Liver (tissue), 7 donors: ENCODE measurements at regions not wholly inside any gene's neighbourhood (a gene's known extent, or its start where the extent isn't known, plus 50 kb on each side); places are given as distances from the start of the nearest gene placed in this dataset.
A peak's percentile ranks its signal among the peaks of the same experiment; 100 is the strongest.

ENCODE experiments used
- DNase-seq: peaks from one replicate; pipeline ENCODE4 v3.0.0-alpha.2; 2017; ENCODE audit warnings: low spot score
- H3K27ac ChIP-seq, 2 donors: one replicate each; pipeline ENCODE4 v1.7.0; 2013; ENCODE audit warnings: inconsistent platforms in 2 of 2, low read length in 2 of 2, control low read depth in 1 of 2, low read depth in 1 of 2, mild to moderate bottlenecking in 1 of 2
- H3K27me3 ChIP-seq, 4 donors: one replicate each; pipeline versions ENCODE4 v1.6.1 to v1.7.0; 2013; ENCODE audit warnings: low read length in 3 of 4, inconsistent platforms in 1 of 4, mild to moderate bottlenecking in 1 of 4, moderate library complexity in 1 of 4; ENCODE audit not compliant: control insufficient read depth in 4 of 4, insufficient read depth in 4 of 4
- H3K36me3 ChIP-seq, 4 donors: one replicate each; pipeline versions ENCODE4 v1.6.1 to v1.7.0; 2013; ENCODE audit warnings: low read length in 3 of 4, mild to moderate bottlenecking in 3 of 4, low read depth in 1 of 4, moderate library complexity in 1 of 4; ENCODE audit not compliant: control insufficient read depth in 4 of 4, insufficient read depth in 3 of 4
- H3K4me1 ChIP-seq, 4 donors: one replicate each; pipeline versions ENCODE4 v1.6.1 to v1.7.0; 2013; ENCODE audit warnings: low read length in 3 of 4, mild to moderate bottlenecking in 3 of 4, moderate library complexity in 1 of 4; ENCODE audit not compliant: control insufficient read depth in 4 of 4, insufficient read depth in 4 of 4
- H3K4me3 ChIP-seq, 3 donors: one replicate each; pipeline versions ENCODE4 v1.6.1 to v1.7.0; 2013; ENCODE audit warnings: low read length in 3 of 3, control low read depth in 1 of 3, low read depth in 1 of 3, mild to moderate bottlenecking in 1 of 3
- H3K9ac ChIP-seq, 2 donors: one replicate each; pipeline ENCODE4 v1.7.0; 2013; ENCODE audit warnings: low read length in 2 of 2, mild to moderate bottlenecking in 2 of 2, moderate library complexity in 2 of 2, control low read depth in 1 of 2, low read depth in 1 of 2
- H3K9me3 ChIP-seq, 4 donors: one replicate each; pipeline versions ENCODE4 v1.6.1 to v1.7.0; 2013; ENCODE audit warnings: low read length in 3 of 4; ENCODE audit not compliant: control insufficient read depth in 4 of 4
- ATF3 ChIP-seq: IDR thresholded peaks from 2 replicates; pipeline ENCODE4 v1.6.1; 2016; ENCODE audit warnings: antibody characterized with exemption
- EGR1 ChIP-seq, 2 donors: IDR thresholded peaks; 2 replicates each; pipeline ENCODE4 v1.6.1; 2016 to 2018; ENCODE audit warnings: antibody characterized with exemption in 2 of 2, low read depth in 2 of 2
- FOXA1 ChIP-seq: IDR thresholded peaks from 2 replicates; pipeline ENCODE4 v1.6.1; 2016; ENCODE audit warnings: antibody characterized with exemption
- FOXA2 ChIP-seq: IDR thresholded peaks from 2 replicates; pipeline ENCODE4 v1.6.1; 2016; ENCODE audit warnings: antibody characterized with exemption
- GABPA ChIP-seq, 2 donors: IDR thresholded peaks in 1 of 2; conservative IDR thresholded peaks in 1 of 2; 2 replicates each; pipeline ENCODE4 v1.6.1; 2016; ENCODE audit warnings: antibody characterized with exemption in 2 of 2, mild to moderate bottlenecking in 1 of 2, moderate library complexity in 1 of 2
- HNF4A ChIP-seq, 2 donors: conservative IDR thresholded peaks; 2 replicates each; pipeline ENCODE4 v1.6.1; 2016; ENCODE audit warnings: antibody characterized with exemption in 2 of 2, mild to moderate bottlenecking in 2 of 2
- HNF4G ChIP-seq: IDR thresholded peaks from 2 replicates; pipeline ENCODE4 v1.6.1; 2016; ENCODE audit warnings: antibody characterized with exemption
- JUND ChIP-seq, 2 donors: IDR thresholded peaks; 2 replicates each; pipeline ENCODE4 v1.6.1; 2016; ENCODE audit warnings: antibody characterized with exemption in 2 of 2
- MAX ChIP-seq: IDR thresholded peaks from 2 replicates; pipeline ENCODE4 v1.6.1; 2016; ENCODE audit warnings: antibody characterized with exemption
- NR2F2 ChIP-seq: IDR thresholded peaks from 2 replicates; pipeline ENCODE4 v1.6.1; 2016; ENCODE audit warnings: antibody characterized with exemption
- RAD21 ChIP-seq, 2 donors: IDR thresholded peaks; 2 replicates each; pipeline ENCODE4 v1.6.1; 2016; ENCODE audit warnings: antibody characterized with exemption in 2 of 2, mild to moderate bottlenecking in 2 of 2
- REST ChIP-seq: IDR thresholded peaks from 2 replicates; pipeline ENCODE4 v1.6.1; 2016; ENCODE audit warnings: antibody characterized with exemption, mild to moderate bottlenecking
- RXRA ChIP-seq, 2 donors: IDR thresholded peaks; 2 replicates each; pipeline ENCODE4 v1.6.1; 2017 to 2018; ENCODE audit warnings: antibody characterized with exemption in 2 of 2, mild to moderate bottlenecking in 1 of 2
- SP1 ChIP-seq: IDR thresholded peaks from 2 replicates; pipeline ENCODE4 v1.6.1; 2018; ENCODE audit warnings: antibody characterized with exemption, mild to moderate bottlenecking
- TAF1 ChIP-seq: conservative IDR thresholded peaks from 2 replicates; pipeline ENCODE4 v1.6.1; 2016; ENCODE audit warnings: antibody characterized with exemption, mild to moderate bottlenecking
- YY1 ChIP-seq: IDR thresholded peaks from 2 replicates; pipeline ENCODE4 v1.6.1; 2016; ENCODE audit warnings: antibody characterized with exemption, mild to moderate bottlenecking
- ZBTB33 ChIP-seq: IDR thresholded peaks from 2 replicates; pipeline ENCODE4 v1.6.1; 2016; ENCODE audit warnings: antibody characterized with exemption
- WGBS: extraction: QIAGEN DNeasy Blood & Tissue Kit; methylation state at CpG from one replicate; pipeline ENCODE4 v1.1.7; 2013; 5-methylcytosine and 5-hydroxymethylcytosine counted together
- donor health status: healthy.
- donor health status: healthy.
- donor health status: healthy.
- donor health status: healthy.

GRCh38 chr3:167151636-167152035 is 228.5 kb downstream of the ZBBX start:
- Histone ChIP-seq H3K4me3 (no peak overlapping the region), H3K4me1 (no peaks in the 10 kb centered on the region), H3K27me3 (no peaks in the 10 kb centered on the region), H3K9me3 (peaks cover 0 to 7% (median 0%) of the 10 kb centered on the region in 4 donors), H3K9ac (no peak overlapping the region), H3K36me3 (no peaks in the 10 kb centered on the region), H3K27ac (no peak overlapping the region)
- no peak for TF ChIP-seq SP1
- TF ChIP-seq RAD21 (IDR thresholded peaks at IDR 0.05), result peak; percentile 29 to 41
- 60% methylated on average over 2 of the region's 2 CpGs for WGBS
- DNase-seq, result no peak

- Histone ChIP-seq H3K9me3 (no peaks in the 10 kb centered on the region), H3K4me3 (no peak overlapping the region), H3K27ac (no peak overlapping the region), H3K36me3 (no peaks in the 10 kb centered on the region), H3K4me1 (no peaks in the 10 kb centered on the region), H3K27me3 (no peaks in the 10 kb centered on the region), H3K9ac (no peak overlapping the region)
- WGBS, result 76% methylated on average over 4 of the region's 4 CpGs
- TF ChIP-seq REST (no peak), HNF4G (no peak), GABPA (IDR thresholded peaks at IDR 0.05 in 1 of 2, conservative IDR thresholded peaks at IDR 0.05 in 1 of 2) (no peak), SP1 (no peak), RXRA (IDR thresholded peaks at IDR 0.05) (no peak), JUND (IDR thresholded peaks at IDR 0.05) (no peak), FOXA2 (no peak), MAX (no peak), EGR1 (IDR thresholded peaks at IDR 0.05; ENCODE audit: low read depth in 2 of 2) (no peak), TAF1 (no peak), FOXA1 (no peak), YY1 (no peak)
- DNase-seq, result no peak
Measured at GRCh38 chr3:167148136-167148535, 232.0 kb downstream of the ZBBX start.

- H3K27ac ChIP-seq, result no peak overlapping the region
- H3K36me3 ChIP-seq, result no peaks in the 10 kb centered on the region
- H3K9me3 ChIP-seq, result no peaks in the 10 kb centered on the region
- no peaks in the 10 kb centered on the region for H3K27me3 ChIP-seq
- 85% methylated on average over 3 of the region's 3 CpGs for WGBS
- no peak overlapping the region for H3K4me3 ChIP-seq
- no peaks in the 10 kb centered on the region for H3K4me1 ChIP-seq
- no peak for TF ChIP-seq HNF4G
- TF ChIP-seq REST, result no peak
- TF ChIP-seq EGR1 (IDR thresholded peaks at IDR 0.05; ENCODE audit: low read depth in 2 of 2), result no peak
- TF ChIP-seq NR2F2, result no peak
- no peak for TF ChIP-seq YY1
- TF ChIP-seq ATF3, result no peak
- no peak for TF ChIP-seq FOXA2
- TF ChIP-seq FOXA1, result no peak
- TF ChIP-seq HNF4A (conservative IDR thresholded peaks at IDR 0.05), result no peak
- no peak for TF ChIP-seq ZBTB33
- TF ChIP-seq RAD21 (IDR thresholded peaks at IDR 0.05), result no peak
- no peak overlapping the region for H3K9ac ChIP-seq
- DNase-seq, result no peak
Measured at GRCh38 chr3:167146911-167147310, 233.2 kb downstream of the ZBBX start.
